Ramos (cell line): ENCODE measurements at regions not wholly inside any gene's neighbourhood (a gene's known extent, or its start where the extent isn't known, plus 50 kb on each side); places are given as distances from the start of the nearest gene placed in this dataset.

Experiments
- in situ Hi-C: fragments of 300-500 bp; cut with MboI; formaldehyde crosslinking; loops from one replicate; pipeline ENCODE4 v1.14.3; 2022; ENCODE audit warnings: low sequenced_read_pairs; ENCODE audit not compliant: unreplicated experiment

- in situ Hi-C loops = no loop called here
These were observed 750.6 kb upstream of the SALL3 start for GRCh38 chr18:78228974-78229373.

- in situ Hi-C loops = no loop called here
These were observed 748.7 kb upstream of the SALL3 start for GRCh38 chr18:78230911-78231310.

GRCh38 chr18:78232196-78232595, 747.4 kb upstream of the SALL3 start:
- in situ Hi-C loops = no loop called here

- in situ Hi-C loops = no loop called here
These were observed 741.8 kb upstream of the SALL3 start for GRCh38 chr18:78237864-78238263.

GRCh38 chr18:78238404-78239089, 741.1 kb upstream of the SALL3 start:
- in situ Hi-C loops = no loop called here

GRCh38 chr18:78239090-78239457, 740.5 kb upstream of the SALL3 start:
- in situ Hi-C loops = no loop called here

GRCh38 chr18:78240101-78240500, 739.5 kb upstream of the SALL3 start:
- in situ Hi-C loops = no loop called here

- in situ Hi-C loops = no loop called here
These were observed 738.9 kb upstream of the SALL3 start for GRCh38 chr18:78240627-78241252.

- in situ Hi-C loops = no loop called here
These were observed 737.9 kb upstream of the SALL3 start for GRCh38 chr18:78241535-78242253.

- in situ Hi-C loops = no loop called here
These were observed 737.4 kb upstream of the SALL3 start for GRCh38 chr18:78242254-78242643.

- in situ Hi-C loops = no loop called here
These were observed 736.8 kb upstream of the SALL3 start for GRCh38 chr18:78242806-78243205.

- in situ Hi-C loops = no loop called here
These were observed 734.8 kb upstream of the SALL3 start for GRCh38 chr18:78244779-78245178.

- in situ Hi-C loops = no loop called here
These were observed 734.2 kb upstream of the SALL3 start for GRCh38 chr18:78245451-78245850.

GRCh38 chr18:78246050-78246449, 733.6 kb upstream of the SALL3 start:
- in situ Hi-C loops = no loop called here

- in situ Hi-C loops = no loop called here
These were observed 733.0 kb upstream of the SALL3 start for GRCh38 chr18:78246588-78246987.

GRCh38 chr18:78247615-78248289, 731.9 kb upstream of the SALL3 start:
- in situ Hi-C loops = no loop called here

- in situ Hi-C loops = no loop called here
These were observed 724.6 kb upstream of the SALL3 start for GRCh38 chr18:78255013-78255412.

- in situ Hi-C loops = no loop called here
These were observed 711.2 kb upstream of the SALL3 start for GRCh38 chr18:78268226-78268988.

GRCh38 chr18:78271790-78272189, 707.8 kb upstream of the SALL3 start:
- in situ Hi-C loops = no loop called here

GRCh38 chr18:78273876-78274275, 705.7 kb upstream of the SALL3 start:
- in situ Hi-C loops = no loop called here
